Fibroblast of mammary gland (primary cell): ENCODE measurements at regions not wholly inside any gene's neighbourhood (a gene's known extent, or its start where the extent isn't known, plus 50 kb on each side); places are given as distances from the start of the nearest gene placed in this dataset.

Source experiments
- DNase-seq: peaks from one replicate; pipeline ENCODE4 v3.0.0-alpha.2; 2010; ENCODE audit warnings: low read depth
- H3K4me3 ChIP-seq: 2 replicates; pipeline ENCODE4 v1.5.1; 2011; ENCODE audit warnings: low read depth, mild to moderate bottlenecking, low read length, moderate library complexity; ENCODE audit not compliant: control insufficient read depth
- TF ChIP-seq, protein P1 (sequence below): conservative IDR thresholded peaks from 2 replicates; pipeline ENCODE4 v1.5.1; 2011; ENCODE audit warnings: low read depth, low read length, inconsistent platforms; ENCODE audit not compliant: control insufficient read depth, insufficient read depth

DNA sequence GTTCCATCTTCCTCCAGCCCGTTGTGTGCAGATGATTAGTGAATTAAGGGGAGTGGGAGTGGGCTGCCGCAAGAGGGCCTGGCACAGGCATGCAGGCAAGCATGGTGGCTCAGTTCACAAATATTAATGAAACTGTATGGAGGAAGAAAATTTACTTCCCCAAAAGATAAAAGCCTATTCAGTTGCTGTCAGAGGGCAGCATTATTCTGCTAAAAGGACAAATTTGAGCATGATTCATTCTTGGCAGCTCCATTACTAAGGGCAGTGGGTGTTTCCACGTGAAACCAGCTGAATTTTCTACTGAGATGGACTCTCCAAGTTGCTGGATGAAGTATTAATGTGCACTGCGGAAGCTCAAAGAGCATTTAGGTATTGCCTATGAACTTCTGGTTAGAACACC is 90.9 kb upstream of the WDR11 start:
- H3K4me3 ChIP-seq, result no peak overlapping the region
- TF ChIP-seq, protein P1, sequence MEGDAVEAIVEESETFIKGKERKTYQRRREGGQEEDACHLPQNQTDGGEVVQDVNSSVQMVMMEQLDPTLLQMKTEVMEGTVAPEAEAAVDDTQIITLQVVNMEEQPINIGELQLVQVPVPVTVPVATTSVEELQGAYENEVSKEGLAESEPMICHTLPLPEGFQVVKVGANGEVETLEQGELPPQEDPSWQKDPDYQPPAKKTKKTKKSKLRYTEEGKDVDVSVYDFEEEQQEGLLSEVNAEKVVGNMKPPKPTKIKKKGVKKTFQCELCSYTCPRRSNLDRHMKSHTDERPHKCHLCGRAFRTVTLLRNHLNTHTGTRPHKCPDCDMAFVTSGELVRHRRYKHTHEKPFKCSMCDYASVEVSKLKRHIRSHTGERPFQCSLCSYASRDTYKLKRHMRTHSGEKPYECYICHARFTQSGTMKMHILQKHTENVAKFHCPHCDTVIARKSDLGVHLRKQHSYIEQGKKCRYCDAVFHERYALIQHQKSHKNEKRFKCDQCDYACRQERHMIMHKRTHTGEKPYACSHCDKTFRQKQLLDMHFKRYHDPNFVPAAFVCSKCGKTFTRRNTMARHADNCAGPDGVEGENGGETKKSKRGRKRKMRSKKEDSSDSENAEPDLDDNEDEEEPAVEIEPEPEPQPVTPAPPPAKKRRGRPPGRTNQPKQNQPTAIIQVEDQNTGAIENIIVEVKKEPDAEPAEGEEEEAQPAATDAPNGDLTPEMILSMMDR, result no peak
- no peak for DNase-seq

DNA sequence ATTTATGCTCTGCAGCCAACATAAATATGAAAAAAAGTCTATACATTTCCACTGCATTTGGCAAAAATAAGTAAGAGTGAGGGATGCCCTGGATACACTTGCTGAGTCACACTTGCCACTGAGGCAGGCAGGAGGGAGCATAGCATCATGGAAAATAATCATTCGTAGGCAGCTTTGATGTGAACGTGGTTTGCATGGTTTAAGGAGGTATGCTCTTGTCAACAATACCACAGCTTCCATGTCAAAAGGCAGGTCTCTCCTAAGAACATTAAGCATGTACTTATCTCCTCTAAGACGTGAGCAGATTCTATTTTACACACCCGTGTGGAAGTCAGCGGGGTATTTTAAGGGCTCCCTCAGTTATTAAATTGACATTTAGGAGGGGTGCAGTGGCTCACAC is 89.2 kb upstream of the WDR11 start:
- H3K4me3 ChIP-seq, result no peak overlapping the region
- TF ChIP-seq, protein P1, result no peak
- no peak for DNase-seq

DNA sequence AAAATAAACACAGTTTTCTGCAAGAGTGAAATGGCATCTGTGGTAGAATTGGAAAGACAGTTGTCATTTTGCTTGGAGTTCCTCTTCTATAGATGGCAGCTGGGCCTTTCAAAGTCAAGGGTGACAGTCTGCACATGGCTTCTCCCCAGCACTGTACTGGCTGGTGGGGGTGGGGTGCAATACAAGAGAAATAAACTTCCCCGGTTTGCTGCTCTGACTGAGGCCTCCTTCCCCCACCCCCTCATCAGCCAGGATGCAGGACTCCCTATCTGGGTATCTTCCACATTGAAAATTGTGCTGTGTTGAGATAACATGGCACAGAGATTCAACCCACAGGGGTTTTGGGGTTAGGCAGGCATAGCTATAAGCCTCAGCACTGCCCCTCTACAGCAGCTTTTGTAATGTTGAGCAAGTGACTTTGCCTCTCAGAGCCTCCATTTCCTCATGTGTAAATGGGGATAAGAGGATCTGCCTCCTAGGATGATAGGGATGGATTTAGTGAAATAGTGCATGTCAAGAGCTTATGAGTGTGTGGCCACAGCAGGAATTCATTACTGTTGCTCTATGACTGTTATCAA is 85.8 kb upstream of the WDR11 start:
- DNase-seq, result no peak
- TF ChIP-seq, protein P1, result no peak

DNA sequence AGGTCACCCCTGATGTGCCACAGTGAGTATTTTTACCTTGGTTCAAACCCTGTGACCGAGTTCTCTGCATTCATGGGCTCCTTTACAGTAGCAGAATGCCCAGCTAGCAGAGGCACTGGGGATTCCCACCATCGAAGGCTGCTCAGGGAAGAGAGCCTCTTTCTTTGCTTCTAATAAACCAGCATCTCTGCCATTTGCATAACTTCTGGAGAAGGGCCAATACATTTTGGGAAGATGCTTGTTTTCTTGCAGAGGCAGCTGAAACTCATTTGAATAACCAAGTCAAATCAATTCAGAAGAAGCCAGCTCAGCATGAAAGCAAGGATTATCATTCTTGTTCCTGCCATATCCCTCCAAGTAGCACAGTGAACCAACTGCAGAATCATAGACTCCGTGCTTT is 82.9 kb upstream of the WDR11 start:
- no peak for DNase-seq
- no peak overlapping the region for H3K4me3 ChIP-seq
- TF ChIP-seq, protein P1, result no peak

More for the DNA sequence above, 85.8 kb upstream of the WDR11 start:
- H3K4me3 ChIP-seq, result no peak overlapping the region

DNA sequence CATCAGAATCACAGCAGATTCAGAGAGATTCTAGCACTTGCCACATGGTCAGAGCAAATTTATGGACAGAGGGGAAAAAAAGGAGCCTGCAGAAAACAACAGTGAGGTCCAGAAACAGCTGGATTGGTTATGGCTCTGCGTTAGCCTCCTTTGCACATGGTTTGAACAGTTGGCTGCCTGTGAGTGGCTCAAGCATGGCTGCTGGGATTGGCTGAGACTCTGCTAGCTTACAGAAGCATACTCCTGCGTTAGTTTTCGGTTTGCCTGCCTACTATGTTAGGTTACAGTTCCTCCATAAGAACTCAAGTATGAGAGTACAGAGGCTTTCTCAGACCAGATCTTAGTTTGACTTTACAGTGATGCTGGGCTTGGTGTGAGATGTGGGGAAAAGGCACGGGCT is 80.7 kb upstream of the WDR11 start:
- DNase-seq, result no peak
- TF ChIP-seq, protein P1, result no peak
- H3K4me3 ChIP-seq, result no peak overlapping the region

DNA sequence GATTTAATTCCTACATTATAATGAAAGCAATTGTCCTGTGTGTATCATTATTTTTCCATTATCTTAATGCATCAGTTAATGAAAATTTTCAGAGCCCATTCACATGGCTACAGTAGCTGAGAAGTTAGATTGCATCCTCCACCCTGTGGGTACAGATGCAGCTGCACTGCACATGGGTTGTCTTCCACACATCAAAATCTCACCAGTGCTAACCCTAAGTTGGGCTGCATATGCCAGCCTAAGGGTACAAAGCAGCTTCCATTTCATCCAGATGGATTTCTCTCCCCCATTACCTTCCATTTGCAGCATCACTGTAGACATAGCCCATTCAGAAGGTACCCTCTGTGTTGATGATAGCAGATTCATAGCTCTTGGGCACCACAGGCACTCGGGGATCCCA is 74.7 kb upstream of the WDR11 start:
- no peak for DNase-seq
- TF ChIP-seq, protein P1, result no peak
- no peak overlapping the region for H3K4me3 ChIP-seq

DNA sequence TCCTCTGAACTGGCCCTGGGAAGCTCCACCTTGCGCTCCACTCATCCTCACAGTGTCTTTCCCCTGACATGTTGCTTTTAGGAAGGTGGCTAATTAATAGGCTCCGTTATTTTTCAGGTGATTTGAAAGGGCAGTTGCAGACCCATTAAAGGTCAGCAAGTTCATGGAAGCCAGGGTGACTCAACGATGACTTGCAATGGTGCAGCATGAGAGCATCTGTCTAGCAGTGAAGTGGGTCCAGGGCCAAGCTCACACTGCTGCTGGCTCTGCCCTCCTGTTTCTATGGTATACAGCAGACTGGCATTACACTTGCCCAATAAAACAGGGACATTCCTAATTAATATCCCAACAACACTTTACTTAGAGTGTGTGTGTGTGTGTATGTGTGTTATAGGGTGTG is 68.8 kb upstream of the WDR11 start:
- TF ChIP-seq, protein P1, result no peak
- H3K4me3 ChIP-seq, result no peak overlapping the region
- no peak for DNase-seq
